ENCODE measurements at regions not wholly inside any gene's neighbourhood (a gene's known extent, or its start where the extent isn't known, plus 50 kb on each side); places are given as distances from the start of the nearest gene placed in this dataset.

- no peak for TF ChIP-seq CTCF (IDR thresholded peaks at IDR 0.05; ENCODE audit: insufficient read depth, low read depth, low read length)
- TF ChIP-seq EZH2 (IDR thresholded peaks at IDR 0.05; ENCODE audit: insufficient read depth, low read length), result no peak
These were observed 165.6 kb downstream of the INHBB start for GRCh38 chr2:120511536-120511935.

Data from astrocyte (in vitro differentiated cells and primary cell).